ENCODE measurements at regions not wholly inside any gene's neighbourhood (a gene's known extent, or its start where the extent isn't known, plus 50 kb on each side); places are given as distances from the start of the nearest gene placed in this dataset.
A peak's percentile ranks its signal among the peaks of the same experiment; 100 is the strongest.

- H3K4me3 ChIP-seq (ENCODE audit: low read depth, low read length), result no peak overlapping the region
- TF ChIP-seq CTCF (IDR thresholded peaks at IDR 0.05; ENCODE audit: insufficient read depth, low read depth, low read length), result no peak
- no peak for DNase-seq (ENCODE audit: low read depth)
Observed at GRCh38 chr3:101049532-101049931, 56.3 kb upstream of the ABI3BP start.

GRCh38 chr3:101043687-101044078 is 50.5 kb upstream of the ABI3BP start:
- no peak overlapping the region for H3K4me3 ChIP-seq (ENCODE audit: low read depth, low read length)
- no peak for TF ChIP-seq CTCF (IDR thresholded peaks at IDR 0.05; ENCODE audit: insufficient read depth, low read depth, low read length)
- DNase-seq (ENCODE audit: low read depth), result no peak

GRCh38 chr3:101042996-101043686 is 49.9 kb upstream of the ABI3BP start:
- H3K4me3 ChIP-seq (ENCODE audit: low read depth, low read length), result no peak overlapping the region
- TF ChIP-seq CTCF (IDR thresholded peaks at IDR 0.05; ENCODE audit: insufficient read depth, low read depth, low read length), result no peak
- peak; percentile 51 for DNase-seq (ENCODE audit: low read depth)
